IPS-18a (cell line): ENCODE measurements at regions not wholly inside any gene's neighbourhood (a gene's known extent, or its start where the extent isn't known, plus 50 kb on each side); places are given as distances from the start of the nearest gene placed in this dataset.

Experiments
- H3K27ac ChIP-seq: one replicate; pipeline ENCODE4 v1.5.1; 2013; ENCODE audit warnings: low read length
- H3K27me3 ChIP-seq: one replicate; pipeline ENCODE4 v1.6.1; 2013; ENCODE audit warnings: mild to moderate bottlenecking, low read length; ENCODE audit not compliant: control insufficient read depth, insufficient read depth
- H3K36me3 ChIP-seq: one replicate; pipeline ENCODE4 v1.6.1; 2013; ENCODE audit warnings: low read depth, low read length; ENCODE audit not compliant: control insufficient read depth
- H3K4me1 ChIP-seq: one replicate; pipeline ENCODE4 v1.6.1; 2013; ENCODE audit warnings: low read depth, low read length; ENCODE audit not compliant: control insufficient read depth
- H3K4me3 ChIP-seq: one replicate; pipeline ENCODE4 v1.5.1; 2013; ENCODE audit warnings: low read length
- H3K9ac ChIP-seq: one replicate; pipeline ENCODE4 v1.6.1; 2013; ENCODE audit warnings: mild to moderate bottlenecking, low read length, moderate library complexity
- H3K9me3 ChIP-seq: one replicate; pipeline ENCODE4 v1.6.1; 2013; ENCODE audit warnings: low read depth, low read length; ENCODE audit not compliant: control insufficient read depth

DNA sequence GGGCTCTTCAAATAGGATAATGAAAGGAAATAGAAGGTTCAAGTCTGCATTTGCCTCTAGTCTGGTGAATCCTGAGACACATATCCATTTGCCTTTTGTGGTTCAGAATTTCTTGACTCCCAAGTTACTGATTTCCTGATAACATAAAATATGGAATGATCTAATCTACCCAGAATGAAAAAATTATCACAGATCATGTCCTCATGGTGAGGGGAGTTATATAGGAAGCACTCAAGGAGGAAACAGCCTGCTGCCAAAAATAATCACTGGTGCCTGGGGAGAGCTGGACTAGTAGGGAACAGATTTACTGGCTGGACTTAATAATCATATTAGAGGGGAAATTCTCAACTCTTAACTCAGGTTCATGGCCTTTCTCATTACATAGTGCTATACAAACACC is 95.5 kb upstream of the STK17B start:
- H3K27ac ChIP-seq, result no peak overlapping the region
- H3K4me1 ChIP-seq, result no peaks in the 10 kb centered on the region
- H3K9me3 ChIP-seq, result no peaks in the 10 kb centered on the region
- H3K4me3 ChIP-seq, result no peak overlapping the region
- no peak overlapping the region for H3K9ac ChIP-seq
- H3K27me3 ChIP-seq, result no peaks in the 10 kb centered on the region
- no peaks in the 10 kb centered on the region for H3K36me3 ChIP-seq

DNA sequence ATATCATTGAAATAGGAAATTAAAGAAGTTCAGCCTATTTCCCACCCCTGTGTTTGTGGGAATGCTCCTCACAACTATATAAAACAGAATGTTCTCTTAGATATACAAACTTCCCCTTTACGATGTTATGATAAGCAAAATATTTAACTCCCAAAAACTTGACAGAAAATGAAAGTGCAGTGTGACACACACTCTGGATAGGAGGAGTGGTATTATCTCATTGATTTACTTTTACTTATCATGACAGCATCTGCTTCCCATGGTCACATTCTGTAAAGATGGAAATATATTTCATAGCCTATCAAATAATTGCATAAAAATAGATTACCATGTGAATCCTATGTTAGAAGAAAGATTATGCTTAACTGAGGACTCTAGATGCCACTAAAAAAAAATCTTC is 96.6 kb upstream of the STK17B start:
- Histone ChIP-seq H3K27me3 (no peaks in the 10 kb centered on the region), H3K4me3 (no peak overlapping the region), H3K27ac (no peak overlapping the region), H3K9ac (no peak overlapping the region), H3K4me1 (no peaks in the 10 kb centered on the region), H3K9me3 (no peaks in the 10 kb centered on the region), H3K36me3 (no peaks in the 10 kb centered on the region)

- Histone ChIP-seq H3K4me1 (no peaks in the 10 kb centered on the region), H3K27me3 (no peaks in the 10 kb centered on the region), H3K9ac (no peak overlapping the region), H3K27ac (no peak overlapping the region), H3K9me3 (no peaks in the 10 kb centered on the region), H3K36me3 (no peaks in the 10 kb centered on the region), H3K4me3 (no peak overlapping the region)
Measured at GRCh38 chr2:196268538-196269338, 97.4 kb upstream of the STK17B start.

GRCh38 chr2:196271795-196272194 is 100.4 kb upstream of the STK17B start:
- Histone ChIP-seq H3K27ac (no peak overlapping the region), H3K4me1 (no peaks in the 10 kb centered on the region), H3K27me3 (no peaks in the 10 kb centered on the region), H3K36me3 (no peaks in the 10 kb centered on the region), H3K9me3 (no peaks in the 10 kb centered on the region), H3K9ac (no peak overlapping the region), H3K4me3 (no peak overlapping the region)

DNA sequence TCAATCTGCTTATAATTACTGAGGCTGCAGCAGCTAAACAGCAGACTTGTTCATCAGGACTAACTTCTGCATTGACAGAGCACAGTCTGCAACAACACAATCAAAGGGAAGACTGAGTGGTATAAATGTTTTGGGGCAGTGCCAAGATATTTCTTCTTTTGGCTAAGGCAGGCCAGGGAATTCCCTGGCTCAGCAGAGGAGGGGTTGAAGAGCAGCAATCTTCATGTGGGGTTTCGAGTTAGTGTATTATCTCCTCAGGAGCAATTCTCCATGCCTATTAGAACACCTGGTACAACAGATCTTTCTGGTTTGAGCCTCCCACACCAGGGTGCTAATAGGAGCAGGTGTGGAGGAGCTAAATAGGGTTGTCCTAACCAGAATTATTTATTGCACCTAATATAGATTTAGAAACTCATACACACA is 103.0 kb upstream of the STK17B start:
- Histone ChIP-seq H3K4me1 (no peaks in the 10 kb centered on the region), H3K36me3 (no peaks in the 10 kb centered on the region), H3K27me3 (no peaks in the 10 kb centered on the region), H3K4me3 (no peak overlapping the region), H3K9ac (no peak overlapping the region), H3K9me3 (no peaks in the 10 kb centered on the region), H3K27ac (no peak overlapping the region)

GRCh38 chr2:196275646-196276352 is 104.4 kb upstream of the STK17B start:
- H3K9ac ChIP-seq, result no peak overlapping the region
- H3K4me1 ChIP-seq, result no peaks in the 10 kb centered on the region
- no peaks in the 10 kb centered on the region for H3K27me3 ChIP-seq
- no peak overlapping the region for H3K4me3 ChIP-seq
- no peaks in the 10 kb centered on the region for H3K9me3 ChIP-seq
- no peak overlapping the region for H3K27ac ChIP-seq
- H3K36me3 ChIP-seq, result no peaks in the 10 kb centered on the region

GRCh38 chr2:196276421-196276820 is 105.0 kb upstream of the STK17B start:
- no peaks in the 10 kb centered on the region for H3K9me3 ChIP-seq
- H3K27me3 ChIP-seq, result no peaks in the 10 kb centered on the region
- H3K4me3 ChIP-seq, result no peak overlapping the region
- H3K4me1 ChIP-seq, result no peaks in the 10 kb centered on the region
- H3K36me3 ChIP-seq, result no peaks in the 10 kb centered on the region
- no peak overlapping the region for H3K27ac ChIP-seq
- no peak overlapping the region for H3K9ac ChIP-seq

GRCh38 chr2:196277002-196277401 is 105.6 kb upstream of the STK17B start:
- H3K27ac ChIP-seq, result no peak overlapping the region
- H3K4me3 ChIP-seq, result no peak overlapping the region
- H3K4me1 ChIP-seq, result no peaks in the 10 kb centered on the region
- no peak overlapping the region for H3K9ac ChIP-seq
- no peaks in the 10 kb centered on the region for H3K27me3 ChIP-seq
- no peaks in the 10 kb centered on the region for H3K36me3 ChIP-seq
- H3K9me3 ChIP-seq, result no peaks in the 10 kb centered on the region

DNA sequence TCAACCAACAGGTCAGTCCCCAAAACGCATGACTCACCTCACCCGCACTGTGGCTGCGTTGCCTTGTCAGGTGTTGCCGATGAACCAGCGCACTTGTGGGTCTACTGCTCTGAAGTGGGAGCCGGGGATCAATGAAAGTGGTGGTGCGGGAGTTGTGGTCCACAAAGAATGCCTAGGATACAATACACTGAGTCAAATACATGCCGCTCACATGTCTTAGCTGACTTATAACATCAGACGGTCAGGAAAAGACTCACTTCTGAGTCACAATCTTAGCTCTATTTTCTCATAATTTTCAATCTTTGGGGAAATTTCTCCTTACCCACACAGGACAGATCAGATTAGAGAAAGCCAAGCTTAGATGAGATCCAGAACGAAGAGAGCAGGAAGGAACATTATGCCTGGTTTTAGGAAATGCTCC is 107.1 kb upstream of the STK17B start:
- Histone ChIP-seq H3K9ac (no peak overlapping the region), H3K4me3 (no peak overlapping the region), H3K27ac (no peak overlapping the region), H3K9me3 (no peaks in the 10 kb centered on the region), H3K36me3 (no peaks in the 10 kb centered on the region), H3K4me1 (no peaks in the 10 kb centered on the region), H3K27me3 (no peaks in the 10 kb centered on the region)

DNA sequence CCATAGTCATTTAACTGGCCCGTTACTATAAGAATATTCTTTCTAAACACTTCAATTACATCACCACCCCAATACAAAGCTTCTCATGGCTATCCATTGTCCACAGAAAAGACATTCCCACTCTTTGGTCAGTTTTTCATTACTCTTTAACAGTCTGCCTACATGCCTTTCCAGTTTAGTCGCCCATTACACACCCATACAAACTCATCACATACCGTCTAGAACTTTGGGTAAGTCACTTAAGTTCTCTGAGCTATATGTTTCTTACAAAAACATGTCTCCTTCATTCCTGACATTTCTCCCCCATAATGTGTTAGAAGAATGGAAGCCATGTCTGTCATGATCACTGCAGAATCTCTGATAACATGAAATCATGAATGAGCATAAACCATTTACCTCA is 108.2 kb upstream of the STK17B start:
- Histone ChIP-seq H3K9me3 (no peaks in the 10 kb centered on the region), H3K9ac (no peak overlapping the region), H3K4me3 (no peak overlapping the region), H3K4me1 (no peaks in the 10 kb centered on the region), H3K36me3 (no peaks in the 10 kb centered on the region), H3K27me3 (no peaks in the 10 kb centered on the region), H3K27ac (no peak overlapping the region)

GRCh38 chr2:196284144-196284844 is 112.9 kb upstream of the STK17B start:
- Histone ChIP-seq H3K27ac (no peak overlapping the region), H3K9me3 (no peaks in the 10 kb centered on the region), H3K9ac (no peak overlapping the region)

More at GRCh38 chr2:196284144-196284844, 112.9 kb upstream of the STK17B start:
- Histone ChIP-seq H3K27me3 (no peaks in the 10 kb centered on the region), H3K36me3 (no peaks in the 10 kb centered on the region), H3K4me1 (no peaks in the 10 kb centered on the region), H3K4me3 (no peak overlapping the region)
